CD4-positive, alpha-beta T cell treated with Interleukin-15 for 4 hours (primary cell): ENCODE measurements at regions not wholly inside any gene's neighbourhood (a gene's known extent, or its start where the extent isn't known, plus 50 kb on each side); places are given as distances from the start of the nearest gene placed in this dataset.
"Not testable (repeated sequence)": the region's sequence is repeated elsewhere in the genome, so short reads cannot be mapped to it uniquely, and the experiment has no call there.

ENCODE experiments used
- DNase-seq: peaks from one replicate; pipeline ENCODE4 v3.0.0-alpha.2; 2020; ENCODE audit warnings: low spot score

- DNase-seq = no peak
Observed at GRCh38 chr9:13814647-13815400, 499.1 kb downstream of the NFIB start.

- DNase-seq = no peak
Observed at GRCh38 chr9:13811876-13812275, 502.1 kb downstream of the NFIB start.

- DNase-seq = no peak
Observed at GRCh38 chr9:13810510-13810909, 503.4 kb downstream of the NFIB start.

DNA sequence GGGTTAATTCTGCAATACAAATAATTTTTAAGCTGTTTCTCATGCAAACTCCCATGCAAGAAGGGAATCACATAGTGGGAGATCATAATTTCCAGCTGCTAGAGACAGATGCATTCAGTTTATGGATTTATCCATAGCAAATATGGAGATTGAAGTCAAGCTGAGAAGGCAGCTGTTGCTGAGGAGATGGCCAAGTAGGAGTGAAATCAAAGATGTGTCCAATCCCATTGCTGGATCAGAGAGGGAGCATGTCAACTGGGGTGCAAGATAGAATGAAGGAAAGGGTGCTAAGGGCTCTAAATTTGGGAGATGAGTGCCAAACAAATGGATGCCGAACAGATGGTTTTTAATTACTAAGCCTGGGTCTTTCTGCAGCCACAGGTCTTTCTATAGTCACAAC, 504.5 kb downstream of the NFIB start:
- DNase-seq = no peak

- DNase-seq = no peak
Observed at GRCh38 chr9:13807118-13807517, 506.8 kb downstream of the NFIB start.

DNA sequence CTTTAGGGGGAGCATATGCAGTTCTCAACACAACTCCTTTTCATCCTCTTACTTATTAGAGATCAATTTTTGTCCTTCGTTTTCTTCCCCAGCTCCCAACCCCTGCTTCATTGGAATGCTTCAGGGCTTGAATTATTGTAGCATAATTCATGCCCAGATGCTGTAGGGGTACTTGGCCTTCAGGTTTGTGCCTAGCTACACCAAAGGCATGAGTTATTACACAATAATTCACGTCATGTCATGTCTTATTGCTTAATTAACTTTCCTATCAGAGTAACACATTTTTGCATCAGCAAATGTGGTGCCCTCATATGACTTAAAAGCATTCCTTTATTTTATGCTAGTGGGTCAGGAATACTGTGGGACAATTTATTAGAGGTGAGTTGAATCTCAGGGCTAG, 507.2 kb downstream of the NFIB start:
- no peak for DNase-seq

DNA sequence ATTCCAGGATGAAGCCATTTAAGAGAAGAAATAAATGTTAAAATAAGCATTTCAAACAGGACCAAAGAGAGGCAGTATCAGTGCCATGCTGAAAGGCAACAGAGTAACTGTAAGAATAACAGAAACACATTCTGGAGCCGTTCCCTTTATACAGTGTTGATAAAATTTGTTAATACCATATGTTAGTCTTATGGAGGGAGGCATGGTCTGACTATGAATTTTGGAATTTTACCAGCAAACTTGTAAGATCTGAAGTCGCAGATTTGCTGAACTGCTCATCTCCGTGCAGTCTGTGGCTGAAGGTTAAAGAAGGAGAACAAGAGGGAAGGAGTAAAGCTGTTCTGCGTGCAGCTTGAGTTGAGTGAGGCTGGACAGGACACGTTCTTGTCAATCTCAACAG, 508.4 kb downstream of the NFIB start:
- no peak for DNase-seq

DNA sequence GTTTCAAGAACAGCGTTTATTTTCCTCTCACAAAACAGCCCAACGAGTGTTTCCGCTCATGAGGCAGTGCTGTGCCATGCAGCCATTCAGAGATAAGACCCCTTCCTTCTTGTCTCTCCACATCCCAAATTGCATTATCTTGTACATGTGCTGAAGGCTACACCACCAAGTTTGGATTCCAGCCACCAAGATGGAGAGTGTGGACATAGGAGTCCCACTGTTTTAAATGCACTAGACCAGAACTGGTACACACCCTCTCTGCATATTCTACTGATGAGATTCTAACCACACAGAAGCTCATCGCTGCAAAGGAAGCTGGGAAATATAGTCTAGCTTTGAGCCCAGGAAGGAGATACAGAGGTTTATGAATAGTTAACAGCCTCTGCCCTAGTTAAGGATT, 509.4 kb downstream of the NFIB start:
- no peak for DNase-seq

- no peak for DNase-seq
Observed at GRCh38 chr9:13800776-13801175, 513.2 kb downstream of the NFIB start.

- not testable (repeated sequence) for DNase-seq
Observed at GRCh38 chr9:13797701-13798100, 516.2 kb downstream of the NFIB start.

DNA sequence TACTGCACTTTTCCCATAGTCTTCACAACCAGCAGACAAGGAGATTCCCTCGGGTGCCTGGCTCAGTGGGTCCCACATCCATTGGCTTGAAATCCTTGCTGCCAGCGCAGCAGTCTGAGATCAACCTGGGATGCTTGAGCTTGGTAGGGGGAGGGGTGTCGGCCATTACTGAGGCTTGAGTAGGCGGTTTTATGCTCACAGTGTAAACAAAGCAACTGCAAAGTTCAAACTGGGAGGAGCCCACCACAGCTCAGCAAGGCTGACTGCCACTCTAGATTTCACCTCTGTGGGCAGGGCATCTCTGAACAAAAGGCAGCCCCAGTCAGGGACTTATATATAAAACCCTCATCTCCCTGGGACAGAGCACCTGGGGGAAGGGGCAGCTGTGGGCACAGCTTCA, 512.3 kb upstream of the MPDZ start:
- DNase-seq = no peak

DNA sequence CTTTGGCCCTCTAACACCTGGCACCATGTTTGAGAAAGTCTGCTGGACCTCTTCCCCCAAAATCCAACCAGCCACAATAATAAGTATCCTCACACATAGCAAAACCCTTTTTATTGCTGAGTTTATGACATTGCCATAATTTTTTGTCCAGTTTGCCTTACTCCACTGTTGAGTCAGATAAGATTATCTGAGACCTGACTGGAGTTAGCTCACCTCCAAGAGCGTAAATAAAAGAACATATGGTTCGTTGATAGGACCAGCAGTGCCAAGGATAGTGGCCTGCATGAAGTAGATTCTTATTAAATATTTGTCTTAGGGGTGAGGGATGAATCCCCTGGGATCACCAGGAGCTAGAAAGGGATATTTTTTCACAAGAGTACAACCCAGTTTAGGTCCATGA, 510.6 kb upstream of the MPDZ start:
- no peak for DNase-seq

- DNase-seq = no peak
Observed at GRCh38 chr9:13787234-13787833, 507.8 kb upstream of the MPDZ start.

DNA sequence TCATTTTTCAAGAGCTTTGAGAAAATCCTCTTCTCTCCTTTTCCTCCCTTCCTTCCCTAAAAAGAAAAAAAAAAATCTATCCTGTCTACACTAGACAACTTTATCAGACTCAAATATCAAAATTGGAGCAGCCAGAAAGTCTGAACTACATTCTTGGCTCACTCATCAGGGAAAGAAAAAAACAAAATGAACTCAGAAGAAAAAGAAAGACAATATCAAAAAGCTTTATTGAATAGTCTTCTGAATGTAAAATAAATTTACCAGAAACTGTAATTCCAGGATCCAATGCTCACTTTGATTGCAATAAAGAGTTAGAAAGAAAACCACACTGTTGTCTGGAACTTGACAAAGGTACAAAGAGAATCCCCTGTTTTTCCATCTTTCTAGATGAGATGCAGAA, 507.2 kb upstream of the MPDZ start:
- no peak for DNase-seq

- no peak for DNase-seq
Observed at GRCh38 chr9:13786131-13786530, 506.6 kb upstream of the MPDZ start.

GRCh38 chr9:13779106-13779505, 499.6 kb upstream of the MPDZ start:
- no peak for DNase-seq

GRCh38 chr9:13778631-13779030, 499.1 kb upstream of the MPDZ start:
- DNase-seq = no peak

DNA sequence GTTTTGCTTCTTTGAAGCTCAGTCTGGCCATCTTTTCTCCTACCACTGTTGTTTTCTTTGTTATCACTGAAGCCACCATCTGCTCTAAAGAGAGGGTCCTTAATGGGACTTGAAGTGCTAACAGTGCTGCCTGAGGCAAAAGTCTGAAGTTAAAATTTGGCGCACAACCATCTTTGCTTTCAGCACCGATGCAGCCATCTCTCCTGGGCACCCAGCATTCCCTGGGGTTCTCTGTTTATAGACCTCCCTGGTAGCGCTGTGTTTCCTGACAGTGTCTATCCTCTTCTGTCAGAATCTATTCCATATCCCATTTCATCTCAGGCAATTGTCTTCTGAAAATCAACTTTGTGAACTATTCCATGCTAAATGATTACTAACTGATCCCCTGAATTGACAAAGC, 491.5 kb upstream of the MPDZ start:
- DNase-seq = no peak

DNA sequence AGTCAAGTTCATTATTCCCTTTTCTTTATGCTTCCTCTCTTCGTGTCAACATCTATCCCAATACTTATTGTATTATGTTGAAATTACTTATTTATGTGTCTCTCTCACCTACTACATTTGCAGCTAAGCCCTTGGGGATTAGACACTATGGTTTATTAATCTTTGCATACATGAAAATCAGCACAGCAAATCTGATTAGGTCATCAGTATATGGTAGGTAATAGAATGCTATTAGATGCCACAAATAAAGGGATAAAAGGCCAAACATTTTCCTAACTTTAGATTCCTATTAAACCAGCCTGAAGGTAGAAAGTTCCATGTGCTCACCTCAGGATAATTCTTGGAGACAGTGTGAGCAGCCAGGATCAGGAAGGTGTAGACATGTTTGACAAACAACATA, 490.1 kb upstream of the MPDZ start:
- no peak for DNase-seq

DNA sequence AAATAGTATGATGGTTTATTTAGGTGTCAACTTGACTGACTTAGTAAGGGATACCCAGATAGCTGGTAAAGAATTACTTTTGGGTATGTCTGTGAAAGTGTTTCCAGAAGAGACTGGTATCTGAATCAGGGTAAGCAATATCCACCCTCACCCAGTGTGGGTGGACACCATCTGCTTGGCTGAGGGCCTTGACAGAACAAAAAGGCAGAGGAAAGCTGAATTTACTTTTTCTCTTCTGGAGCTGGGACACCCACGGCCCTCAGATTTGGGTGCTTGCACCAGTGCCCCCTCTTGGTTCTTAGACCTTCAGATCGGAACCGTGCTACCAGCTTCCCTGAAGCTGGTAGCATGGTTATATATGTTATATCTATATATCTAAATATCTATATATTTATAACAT, 489.5 kb upstream of the MPDZ start:
- DNase-seq = no peak

GRCh38 chr9:13762209-13762608, 482.7 kb upstream of the MPDZ start:
- no peak for DNase-seq

DNA sequence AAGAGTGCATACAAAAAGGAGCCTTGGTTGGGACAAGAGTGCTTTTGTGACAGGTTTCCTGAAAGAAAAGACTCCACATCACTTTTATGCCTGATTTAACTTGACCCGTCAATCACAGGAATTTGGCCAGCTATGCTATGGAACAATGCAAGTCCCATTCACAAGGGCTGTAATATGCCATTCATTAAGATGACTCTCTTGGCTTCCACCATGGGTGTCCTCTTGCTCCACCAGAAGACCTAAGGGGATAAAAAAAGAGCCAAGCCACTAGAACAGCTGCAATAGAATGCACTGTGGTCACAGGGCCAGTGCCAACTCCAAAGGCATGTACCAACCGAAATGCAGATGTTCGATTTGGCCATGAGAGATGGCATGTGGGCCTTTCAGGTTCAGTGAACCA, 480.1 kb upstream of the MPDZ start:
- no peak for DNase-seq

- DNase-seq = no peak
Observed at GRCh38 chr9:13758936-13759335, 479.4 kb upstream of the MPDZ start.

DNA sequence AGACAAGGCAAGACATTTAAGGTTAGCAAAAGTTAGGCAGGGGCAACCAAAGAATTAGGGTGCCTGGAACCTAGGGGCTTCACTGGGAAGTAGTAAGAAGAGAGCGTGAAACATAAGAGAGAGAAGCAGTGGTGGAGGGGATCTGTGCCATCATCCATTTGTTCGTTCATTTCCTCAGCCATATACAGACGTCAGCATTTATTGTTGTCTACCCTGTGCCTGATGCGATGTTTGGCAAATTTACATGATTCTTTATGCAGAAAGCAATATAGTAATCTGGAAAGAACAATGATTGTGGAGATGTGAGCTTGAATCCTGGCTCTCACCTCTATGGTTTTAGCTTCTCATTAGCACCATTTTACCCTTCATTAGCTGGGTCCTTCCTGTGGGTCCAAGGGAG, 477.5 kb upstream of the MPDZ start:
- DNase-seq = no peak
